Hepatocyte (in vitro differentiated cells): ENCODE measurements at regions not wholly inside any gene's neighbourhood (a gene's known extent, or its start where the extent isn't known, plus 50 kb on each side); places are given as distances from the start of the nearest gene placed in this dataset.

Experiments
- EZH2 ChIP-seq: fragments of 200-600 bp; sonication (generic); IDR thresholded peaks from 2 replicates; pipeline ENCODE4 v1.6.1; 2016; ENCODE audit warnings: antibody characterized with exemption, mild to moderate bottlenecking, borderline replicate concordance
- TF ChIP-seq, protein P1 (sequence below): fragments of 200-600 bp; sonication (generic); IDR thresholded peaks from 2 replicates; pipeline ENCODE4 v1.5.1; 2016; ENCODE audit warnings: antibody characterized with exemption, mild to moderate bottlenecking; ENCODE audit not compliant: poor library complexity

DNA sequence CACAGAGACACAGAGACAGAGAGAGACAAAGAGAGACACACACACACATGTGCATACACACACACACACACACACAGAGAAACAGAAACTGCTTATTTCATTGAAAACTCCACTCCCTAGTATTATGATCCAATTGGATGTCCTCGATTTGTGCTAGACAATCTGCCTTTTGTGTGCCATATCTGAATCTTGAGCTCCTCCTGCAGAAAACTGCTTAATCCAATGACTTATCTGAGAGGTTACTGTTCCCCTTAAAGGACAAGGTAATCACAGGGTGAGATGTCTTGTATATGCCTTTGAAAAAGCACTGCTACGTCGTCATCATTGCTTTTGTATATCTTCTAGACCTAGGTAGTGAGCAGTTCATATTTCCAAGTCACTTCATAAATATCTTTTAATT, 371.5 kb downstream of the LRIG3 start:
- TF ChIP-seq, protein P1, sequence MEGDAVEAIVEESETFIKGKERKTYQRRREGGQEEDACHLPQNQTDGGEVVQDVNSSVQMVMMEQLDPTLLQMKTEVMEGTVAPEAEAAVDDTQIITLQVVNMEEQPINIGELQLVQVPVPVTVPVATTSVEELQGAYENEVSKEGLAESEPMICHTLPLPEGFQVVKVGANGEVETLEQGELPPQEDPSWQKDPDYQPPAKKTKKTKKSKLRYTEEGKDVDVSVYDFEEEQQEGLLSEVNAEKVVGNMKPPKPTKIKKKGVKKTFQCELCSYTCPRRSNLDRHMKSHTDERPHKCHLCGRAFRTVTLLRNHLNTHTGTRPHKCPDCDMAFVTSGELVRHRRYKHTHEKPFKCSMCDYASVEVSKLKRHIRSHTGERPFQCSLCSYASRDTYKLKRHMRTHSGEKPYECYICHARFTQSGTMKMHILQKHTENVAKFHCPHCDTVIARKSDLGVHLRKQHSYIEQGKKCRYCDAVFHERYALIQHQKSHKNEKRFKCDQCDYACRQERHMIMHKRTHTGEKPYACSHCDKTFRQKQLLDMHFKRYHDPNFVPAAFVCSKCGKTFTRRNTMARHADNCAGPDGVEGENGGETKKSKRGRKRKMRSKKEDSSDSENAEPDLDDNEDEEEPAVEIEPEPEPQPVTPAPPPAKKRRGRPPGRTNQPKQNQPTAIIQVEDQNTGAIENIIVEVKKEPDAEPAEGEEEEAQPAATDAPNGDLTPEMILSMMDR: no peak
- no peak for TF ChIP-seq EZH2
